ENCODE measurements at regions not wholly inside any gene's neighbourhood (a gene's known extent, or its start where the extent isn't known, plus 50 kb on each side); places are given as distances from the start of the nearest gene placed in this dataset.

DNA sequence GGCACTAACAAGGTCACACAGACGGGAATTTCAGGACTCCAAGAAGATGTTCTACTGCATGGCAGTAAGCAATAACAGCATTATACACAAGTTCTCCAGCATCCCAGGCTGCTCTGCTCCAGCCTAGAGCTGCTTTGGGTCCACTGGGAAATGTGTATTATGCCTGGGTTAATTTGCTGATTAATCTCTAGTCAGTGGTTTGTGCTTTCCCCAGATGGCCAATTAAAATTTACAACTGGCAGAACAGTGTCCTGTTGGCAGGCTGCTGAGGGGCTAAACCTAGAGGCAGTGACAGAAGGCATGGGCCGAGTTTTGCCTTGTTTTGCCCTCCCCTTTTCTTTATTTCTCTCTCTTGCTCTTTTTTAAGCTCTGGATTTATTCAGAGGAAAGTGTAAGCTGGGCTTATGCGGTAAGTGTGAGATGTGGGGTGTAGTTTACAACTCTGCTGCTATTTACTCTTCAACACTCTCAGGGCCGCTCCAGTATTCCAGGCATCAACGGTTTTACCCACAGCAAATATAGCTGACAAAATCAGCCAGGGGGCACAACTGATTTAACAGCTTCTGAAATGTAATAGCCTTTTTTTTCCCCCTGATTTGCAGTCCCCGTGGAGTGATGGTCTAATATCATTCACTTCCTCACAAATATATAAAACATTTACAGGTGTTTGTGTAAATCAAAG is 348.0 kb downstream of the GPD2 start:
- no peak for DNase-seq

- no peak for DNase-seq
Observed at GRCh38 chr2:156787517-156787916, 351.3 kb downstream of the GPD2 start.

DNA sequence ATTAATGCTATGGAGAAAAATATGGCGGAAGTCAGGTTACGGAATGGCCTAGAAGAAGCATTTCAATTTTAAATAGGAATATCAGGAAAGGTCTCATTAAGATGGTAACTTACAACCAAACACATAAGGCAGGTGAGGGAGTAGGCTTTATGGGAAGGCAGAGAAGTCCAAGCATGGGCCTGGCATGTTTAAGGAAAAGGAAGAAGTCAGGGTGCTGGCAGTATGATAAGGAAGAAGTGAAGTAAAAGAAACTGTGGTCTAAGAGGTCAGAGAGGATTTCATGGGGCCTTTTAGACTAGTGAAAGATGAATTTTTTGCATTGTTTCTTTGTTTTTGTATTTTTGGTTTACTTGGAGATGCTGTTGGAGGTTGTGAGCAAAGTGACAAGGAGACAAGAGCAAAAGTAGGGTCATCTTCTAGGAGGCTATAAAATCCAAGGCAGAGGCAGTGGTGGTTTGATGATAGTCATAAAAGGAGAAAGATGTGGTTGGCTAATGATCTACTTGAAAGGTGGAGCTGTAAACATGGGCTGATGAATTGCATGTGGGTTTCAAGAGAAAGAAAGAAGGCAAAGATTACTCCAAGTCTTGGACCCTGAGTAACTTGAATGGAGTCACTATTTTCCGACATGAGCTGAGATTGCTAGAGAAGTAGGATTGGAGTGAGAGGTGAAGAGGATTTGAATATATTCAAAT is 354.3 kb downstream of the GPD2 start:
- no peak for DNase-seq

DNA sequence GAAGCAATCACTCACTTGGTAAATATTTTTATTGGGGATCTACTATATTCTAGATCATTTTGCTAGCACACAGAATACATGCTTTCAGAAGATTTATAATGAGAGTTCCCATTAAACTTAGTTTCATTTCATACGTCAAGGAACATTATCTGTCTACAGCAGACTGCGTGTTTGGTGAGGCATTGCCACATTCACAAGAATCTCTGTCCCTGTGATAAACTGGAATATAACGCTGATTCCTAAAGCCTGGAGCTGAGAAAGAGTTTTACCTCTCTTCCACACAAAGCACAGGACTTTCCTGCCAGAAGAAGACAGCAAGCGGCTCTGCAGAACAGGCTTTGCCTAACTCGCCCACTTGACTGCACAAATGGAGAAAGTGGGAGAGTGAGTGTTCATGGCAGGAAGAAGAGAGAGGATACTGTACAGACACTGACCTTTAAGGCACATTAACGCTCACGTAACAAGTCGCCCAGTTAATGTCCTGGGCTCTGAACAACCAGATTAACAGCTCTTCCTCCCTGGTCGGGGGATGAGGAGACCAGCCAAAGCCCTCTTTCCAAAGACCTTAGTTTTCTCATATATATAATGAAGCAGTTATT is 356.2 kb downstream of the GPD2 start:
- DNase-seq: no peak

- no peak for DNase-seq
Observed at GRCh38 chr2:156797832-156798231, 361.7 kb downstream of the GPD2 start.

DNA sequence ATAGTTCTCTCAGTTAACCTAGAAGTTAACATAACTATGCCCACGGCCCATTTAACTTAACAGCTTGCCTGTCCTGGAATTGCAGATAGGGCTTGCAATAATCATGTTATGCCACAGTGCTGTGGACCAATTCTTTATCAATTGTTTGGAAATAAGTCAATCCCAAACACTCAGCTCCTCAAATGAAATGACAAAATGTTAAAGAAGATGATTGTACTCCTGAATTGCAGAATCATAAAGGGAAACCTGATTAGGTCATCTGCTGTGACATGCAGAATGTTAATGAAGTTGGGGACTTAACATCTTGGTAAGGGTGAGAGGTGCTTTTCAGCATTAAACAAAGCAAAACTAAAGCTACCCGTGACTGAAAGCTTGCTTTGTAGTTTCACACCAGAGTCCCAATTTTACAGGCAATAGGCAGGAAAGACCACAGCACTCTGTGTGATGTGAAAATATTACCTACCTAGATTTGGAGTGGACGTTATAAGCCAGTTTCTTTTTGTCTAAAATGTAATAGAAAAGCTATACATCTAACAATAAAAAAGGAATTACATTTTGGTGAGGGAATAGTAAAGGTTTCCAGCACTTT is 364.0 kb downstream of the GPD2 start:
- no peak for DNase-seq

GRCh38 chr2:156800781-156801361 is 364.7 kb downstream of the GPD2 start:
- no peak for DNase-seq

DNA sequence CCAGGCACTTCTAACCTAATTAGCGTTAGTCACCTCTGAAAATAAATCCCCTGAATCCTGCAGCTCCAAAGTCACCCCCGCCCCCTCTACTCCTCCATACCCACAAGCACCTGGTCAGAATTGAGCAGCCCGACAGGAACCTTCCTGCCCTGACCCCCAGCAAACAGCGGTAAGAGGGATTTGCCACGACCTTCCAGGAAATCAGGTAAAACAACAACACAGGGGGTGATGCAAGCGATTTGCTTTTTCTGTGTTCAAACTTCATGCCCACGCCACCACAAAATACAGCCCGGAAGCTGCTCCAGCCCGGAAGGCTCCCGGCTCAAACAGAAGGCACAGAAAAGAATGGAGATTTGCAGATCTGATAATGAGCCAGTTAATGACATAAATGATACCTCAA is 367.1 kb downstream of the GPD2 start:
- no peak for DNase-seq

DNA sequence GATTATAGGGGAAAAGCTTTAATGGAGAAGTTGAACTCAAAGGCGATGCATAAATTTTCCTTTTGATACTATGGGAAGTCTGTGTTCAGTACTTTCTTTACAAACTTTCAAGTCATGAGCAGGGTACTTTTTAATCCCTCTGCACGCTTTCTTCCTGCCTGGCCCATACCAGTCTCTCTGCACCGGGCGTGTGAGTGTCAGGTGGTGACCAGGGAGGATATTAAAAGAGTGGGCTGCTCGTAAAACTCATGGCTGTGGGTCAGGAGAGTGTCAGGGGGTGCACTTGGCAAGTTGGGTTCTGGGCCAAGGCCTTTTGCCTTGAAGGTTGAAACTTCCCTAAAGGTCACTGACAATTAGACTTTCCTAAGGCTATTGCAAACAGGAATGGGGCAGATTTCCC is 367.8 kb downstream of the GPD2 start:
- DNase-seq: no peak

DNA sequence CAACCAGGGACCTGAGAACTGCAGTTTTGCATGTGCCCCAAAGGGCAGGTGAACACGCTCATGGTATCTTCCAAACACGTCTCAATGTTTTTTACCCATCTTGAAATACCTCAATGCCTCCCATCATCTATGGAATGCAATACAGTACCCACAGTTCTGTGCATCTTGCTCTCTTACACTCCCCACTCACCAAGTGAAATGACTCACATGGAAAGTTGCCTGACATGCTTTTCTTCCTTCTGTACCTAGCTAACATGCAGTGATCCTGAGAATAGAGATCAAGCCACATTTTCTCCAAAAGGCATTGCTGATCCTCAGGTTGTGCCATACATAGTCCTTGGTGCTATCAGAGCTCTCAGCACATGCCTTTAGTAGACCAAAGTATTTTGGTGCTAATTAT is 373.9 kb downstream of the GPD2 start:
- DNase-seq: no peak

DNA sequence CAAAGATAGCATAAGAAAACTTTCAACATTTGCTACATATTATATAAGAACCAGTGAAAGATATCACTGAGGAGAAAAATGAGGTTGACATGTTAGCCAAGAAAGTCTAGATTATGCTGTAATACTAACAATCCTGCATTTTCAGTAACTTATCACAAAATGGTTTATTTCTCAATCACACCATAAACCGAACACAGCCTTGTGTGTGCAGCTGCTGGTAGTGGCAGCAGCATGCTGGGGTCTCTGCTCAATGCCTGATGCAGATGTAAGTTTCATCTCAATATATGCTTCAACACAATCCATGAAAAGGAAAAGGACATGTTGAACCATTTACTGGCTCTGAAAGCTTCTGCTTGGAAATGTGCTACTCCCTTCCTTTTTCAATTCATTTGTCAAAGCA is 376.3 kb downstream of the GPD2 start:
- no peak for DNase-seq

DNA sequence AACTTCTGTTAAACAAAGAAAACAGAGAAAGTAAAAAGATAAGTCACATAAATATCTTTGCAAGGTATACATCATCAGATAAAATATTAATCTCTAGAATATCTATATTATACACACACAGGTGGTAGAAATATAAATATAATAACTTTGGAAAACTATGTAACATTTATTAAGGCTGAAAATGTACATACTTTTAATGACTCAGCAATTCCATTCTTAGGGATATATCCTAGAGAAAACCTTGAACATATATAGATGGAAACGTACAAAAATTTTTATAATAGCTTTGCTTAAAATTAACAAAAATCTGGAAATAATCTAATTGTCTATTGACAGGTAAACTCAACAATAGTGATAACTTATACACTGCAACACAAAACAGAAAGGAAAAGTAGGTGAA is 381.3 kb downstream of the GPD2 start:
- no peak for DNase-seq

DNA sequence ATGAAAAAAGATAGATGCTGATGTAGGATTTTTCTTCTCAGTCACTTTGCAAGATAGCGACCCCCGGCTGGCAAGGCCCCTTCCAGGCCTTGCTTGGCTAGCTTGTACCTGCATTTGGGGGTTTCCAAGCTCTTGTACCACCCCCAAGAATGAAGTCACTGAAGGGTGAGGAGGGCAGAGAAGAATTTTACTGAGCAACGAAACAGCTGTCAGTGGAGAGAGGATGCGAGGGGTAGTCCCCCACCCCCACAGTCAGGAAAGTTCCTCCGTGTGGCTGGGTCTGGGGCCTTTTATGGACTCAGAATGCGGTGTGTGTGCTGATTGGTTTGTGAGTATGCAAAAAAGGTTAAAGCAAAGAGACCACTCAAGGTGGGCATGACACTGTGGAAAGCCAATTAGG is 382.0 kb downstream of the GPD2 start:
- DNase-seq: no peak

DNA sequence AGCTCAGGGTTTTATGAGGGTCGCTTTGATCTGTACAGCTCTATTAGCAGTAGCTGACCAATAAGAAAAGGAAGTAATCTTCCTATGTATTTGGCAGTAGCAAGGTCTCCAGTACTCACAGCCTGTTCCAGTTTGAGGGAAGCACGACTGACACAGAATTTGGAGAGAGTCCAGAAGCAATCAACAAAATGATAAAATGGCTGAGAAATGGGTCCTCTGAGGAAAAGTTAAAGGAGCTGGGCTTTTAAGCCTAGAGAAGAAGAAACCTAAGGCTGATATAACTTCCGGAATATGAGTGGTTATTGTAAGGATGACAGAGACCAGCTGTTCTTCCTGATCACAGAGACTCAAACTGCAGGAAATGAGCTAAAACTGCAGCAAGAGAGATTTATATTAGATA is 382.8 kb downstream of the GPD2 start:
- peak; percentile 90 to 92 for DNase-seq

- DNase-seq: no peak
Observed at GRCh38 chr2:156826341-156826933, 390.3 kb downstream of the GPD2 start.

- DNase-seq: no peak
Observed at GRCh38 chr2:156834431-156834830, 398.3 kb downstream of the GPD2 start.

- DNase-seq: no peak
Observed at GRCh38 chr2:156837635-156838370, 401.6 kb downstream of the GPD2 start.

DNA sequence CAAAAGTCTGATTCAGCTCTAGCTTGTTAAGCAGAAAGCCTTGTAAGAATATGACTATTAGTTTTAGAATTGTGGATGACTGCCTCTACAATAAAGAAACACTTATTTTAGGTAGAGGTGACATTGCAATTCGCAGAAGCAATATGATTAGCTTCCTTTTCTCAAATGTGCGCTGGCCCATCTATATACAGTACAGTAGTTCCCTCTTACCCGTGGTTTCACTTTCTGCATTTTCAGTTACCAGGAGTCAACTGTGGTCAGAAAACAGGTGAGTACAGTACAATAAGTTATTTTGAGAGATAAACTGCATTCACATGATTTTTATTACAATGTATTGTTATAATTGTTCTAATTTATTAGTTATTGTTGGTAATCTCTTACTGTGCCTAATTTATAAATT is 405.1 kb downstream of the GPD2 start:
- no peak for DNase-seq

DNA sequence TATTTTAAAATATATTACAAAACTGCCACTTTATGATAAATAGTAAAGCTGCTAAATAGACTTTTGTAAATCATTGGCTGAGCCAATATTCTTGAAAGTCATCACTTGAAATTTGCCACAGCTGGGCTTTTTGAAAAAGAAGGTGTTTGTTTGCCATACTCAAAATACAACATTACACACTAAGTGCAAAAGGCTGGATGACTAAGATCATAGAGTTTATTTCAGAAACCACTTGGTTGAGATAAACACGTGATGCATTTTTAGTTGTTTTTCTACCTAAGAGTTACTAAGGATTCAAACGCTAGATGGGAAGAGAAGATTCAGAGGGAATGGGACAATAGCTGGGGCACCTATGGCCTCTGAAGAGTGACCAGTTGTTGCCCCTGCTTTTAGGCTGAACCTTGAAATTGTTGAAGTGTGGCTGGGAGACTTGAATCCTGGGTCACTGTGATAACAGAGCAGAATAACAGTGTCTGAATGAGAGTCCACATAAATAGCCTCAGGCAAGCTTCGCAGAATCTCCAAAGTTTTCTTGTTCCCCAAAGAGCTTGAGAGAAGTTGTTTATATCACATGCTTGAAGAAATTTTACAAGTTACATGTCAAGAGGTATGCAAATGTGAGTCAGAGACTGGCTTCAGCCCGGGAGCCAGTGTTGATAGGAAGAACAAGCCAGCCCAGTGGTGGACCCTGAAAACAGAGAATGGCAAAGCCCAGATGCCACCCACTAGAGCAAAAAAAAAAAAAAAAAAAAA is 409.8 kb downstream of the GPD2 start:
- no peak for DNase-seq

DNA sequence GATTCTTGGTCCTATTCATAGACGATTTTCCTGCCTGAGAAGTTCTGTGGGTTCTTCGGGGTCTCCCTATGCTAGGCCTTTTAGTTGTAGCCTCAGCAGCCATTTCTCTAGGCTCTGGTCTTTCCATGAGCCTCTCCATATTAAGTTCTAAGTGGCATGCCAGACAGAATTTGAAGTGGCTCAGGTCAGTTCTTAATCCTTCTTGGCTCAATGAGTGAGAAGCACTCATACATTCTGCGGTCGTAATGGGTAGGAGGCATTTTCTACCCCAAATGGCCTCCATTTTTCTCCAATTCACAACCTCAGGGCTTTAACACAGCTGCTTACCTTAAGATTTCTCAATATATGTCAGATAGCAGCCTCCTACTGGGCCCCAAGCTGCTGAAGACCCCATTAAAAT is 405.3 kb upstream of the GALNT5 start:
- no peak for DNase-seq

DNA sequence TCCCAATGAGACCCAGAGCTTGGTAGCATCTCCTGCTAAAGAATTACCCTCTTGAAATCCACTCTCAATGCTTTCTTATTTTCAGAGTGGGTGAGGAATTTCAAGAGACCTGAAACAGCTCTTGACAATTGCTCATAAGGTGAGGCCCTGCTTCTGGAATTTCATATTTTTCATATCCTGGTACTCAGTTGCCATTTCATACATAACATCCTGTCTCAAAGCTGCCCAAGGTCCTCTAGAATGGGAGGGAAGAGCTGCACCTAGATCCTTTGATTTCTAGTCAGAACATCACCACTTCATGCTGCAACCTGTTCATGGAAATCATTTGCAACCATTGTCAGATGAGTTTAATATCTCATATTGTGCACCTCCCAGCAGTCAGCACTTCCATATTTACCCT is 404.8 kb upstream of the GALNT5 start:
- DNase-seq: no peak

- no peak for DNase-seq
Observed at GRCh38 chr2:156864325-156864724, 393.2 kb upstream of the GALNT5 start.
